ENCODE measurements at regions not wholly inside any gene's neighbourhood (a gene's known extent, or its start where the extent isn't known, plus 50 kb on each side); places are given as distances from the start of the nearest gene placed in this dataset.
"Not testable (repeated sequence)": the region's sequence is repeated elsewhere in the genome, so short reads cannot be mapped to it uniquely, and the experiment has no call there.

- H2AFZ ChIP-seq, result no peak overlapping the region
- no peaks in the 10 kb centered on the region for H3K36me3 ChIP-seq (ENCODE audit: control insufficient read depth, insufficient read depth, low read length)
- no peaks in the 10 kb centered on the region for H3K27me3 ChIP-seq (ENCODE audit: control insufficient read depth, insufficient read depth, low read length)
- no peak overlapping the region for H3K27ac ChIP-seq
- H3K79me2 ChIP-seq, result no peaks in the 10 kb centered on the region
- H3K4me3 ChIP-seq (ENCODE audit: low read depth, low read length), result no peak overlapping the region
- no peaks in the 10 kb centered on the region for H3K9me3 ChIP-seq (ENCODE audit: control insufficient read depth, low read length)
- no peaks in the 10 kb centered on the region for H3K4me1 ChIP-seq
- H3K9ac ChIP-seq, result no peak overlapping the region
- no peak overlapping the region for H3K4me2 ChIP-seq (ENCODE audit: low read length)
- no peak for TF ChIP-seq CTCF (IDR thresholded peaks at IDR 0.05)
Observed at GRCh38 chr13:111590796-111591195, 270.4 kb downstream of the TEX29 start.

DNA sequence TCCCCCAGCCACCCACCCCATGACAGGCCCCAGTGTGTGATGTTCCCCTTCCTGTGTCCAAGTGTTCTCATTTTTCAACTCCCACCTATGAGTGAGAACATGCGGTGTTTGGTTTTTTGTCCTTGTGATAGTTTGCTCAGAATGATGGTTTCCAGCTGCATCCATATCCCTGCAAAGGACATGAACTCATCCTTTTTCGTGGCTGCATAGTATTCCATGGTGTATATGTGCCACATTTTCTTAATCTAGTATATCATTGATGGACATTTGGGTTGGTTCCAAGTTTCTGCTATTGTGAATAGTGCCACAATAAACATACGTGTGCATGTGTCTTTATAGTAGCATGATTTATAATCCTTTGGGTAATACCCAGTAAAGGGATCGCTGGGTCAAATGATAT lies 273.0 kb downstream of the TEX29 start:
- not testable (repeated sequence) for H3K4me1 ChIP-seq; H3K9ac ChIP-seq; H3K9me3 ChIP-seq (ENCODE audit: control insufficient read depth, low read length); H3K79me2 ChIP-seq; H3K4me3 ChIP-seq (ENCODE audit: low read depth, low read length); H3K27me3 ChIP-seq (ENCODE audit: control insufficient read depth, insufficient read depth, low read length); H2AFZ ChIP-seq; H3K4me2 ChIP-seq (ENCODE audit: low read length); H3K27ac ChIP-seq; H3K36me3 ChIP-seq (ENCODE audit: control insufficient read depth, insufficient read depth, low read length)

DNA sequence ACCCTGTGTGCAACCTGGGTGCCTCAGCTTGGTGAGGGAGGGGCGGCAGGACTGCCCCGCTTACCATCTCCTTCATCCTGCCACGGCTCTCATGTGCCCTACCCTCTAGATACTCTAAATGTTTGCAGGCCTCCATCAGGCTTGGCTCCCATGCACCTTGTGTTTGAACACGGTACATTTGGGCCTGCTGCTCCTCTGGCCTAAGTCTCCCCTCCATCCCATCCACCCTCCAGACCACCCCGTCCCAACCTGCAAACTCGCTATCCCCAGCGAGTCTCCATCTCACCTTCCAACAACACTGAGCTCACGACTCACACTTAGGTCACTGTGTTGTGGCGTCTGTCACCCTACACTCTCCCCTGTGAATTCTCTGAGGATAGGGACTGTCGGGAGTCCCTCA lies 274.2 kb downstream of the TEX29 start:
- H2AFZ ChIP-seq, result no peak overlapping the region
- H3K27me3 ChIP-seq (ENCODE audit: control insufficient read depth, insufficient read depth, low read length), result no peaks in the 10 kb centered on the region
- TF ChIP-seq CTCF (IDR thresholded peaks at IDR 0.05), result no peak
- no peak overlapping the region for H3K4me2 ChIP-seq (ENCODE audit: low read length)
- H3K27ac ChIP-seq, result no peak overlapping the region
- no peaks in the 10 kb centered on the region for H3K79me2 ChIP-seq
- H3K9me3 ChIP-seq (ENCODE audit: control insufficient read depth, low read length), result no peaks in the 10 kb centered on the region
- H3K36me3 ChIP-seq (ENCODE audit: control insufficient read depth, insufficient read depth, low read length), result no peaks in the 10 kb centered on the region
- no peak overlapping the region for H3K9ac ChIP-seq
- H3K4me1 ChIP-seq, result no peaks in the 10 kb centered on the region
- no peak overlapping the region for H3K4me3 ChIP-seq (ENCODE audit: low read depth, low read length)

DNA sequence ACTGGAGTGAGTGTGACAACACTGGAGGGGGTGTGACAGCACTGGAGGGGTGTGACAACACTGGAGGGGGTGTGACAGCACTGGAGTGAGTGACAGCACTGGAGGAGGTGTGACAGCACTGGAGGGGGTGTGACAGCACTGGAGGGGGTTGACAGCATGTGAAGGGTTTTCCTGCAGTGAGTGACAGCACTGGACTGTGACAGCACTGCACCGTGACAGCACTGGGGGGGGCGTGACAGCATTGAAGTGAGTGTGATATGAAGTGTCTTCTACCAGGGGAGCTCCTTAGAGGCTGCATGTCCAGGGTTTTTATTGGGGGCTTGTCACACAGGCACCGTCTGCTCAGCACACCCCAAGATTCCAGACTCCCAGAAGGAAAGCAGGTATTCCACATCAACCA lies 274.8 kb downstream of the TEX29 start:
- Histone ChIP-seq H3K27ac (no peak overlapping the region), H3K79me2 (no peaks in the 10 kb centered on the region), H3K4me1 (no peaks in the 10 kb centered on the region), H3K9me3 (ENCODE audit: control insufficient read depth, low read length) (no peaks in the 10 kb centered on the region), H3K27me3 (ENCODE audit: control insufficient read depth, insufficient read depth, low read length) (no peaks in the 10 kb centered on the region), H3K4me3 (ENCODE audit: low read depth, low read length) (no peak overlapping the region), H3K36me3 (ENCODE audit: control insufficient read depth, insufficient read depth, low read length) (no peaks in the 10 kb centered on the region), H2AFZ (no peak overlapping the region), H3K4me2 (ENCODE audit: low read length) (no peak overlapping the region), H3K9ac (no peak overlapping the region)
- TF ChIP-seq CTCF (IDR thresholded peaks at IDR 0.05), result no peak

GRCh38 chr13:111595791-111596190 lies 275.3 kb downstream of the TEX29 start:
- Histone ChIP-seq H3K79me2 (no peaks in the 10 kb centered on the region), H3K27ac (no peak overlapping the region), H3K4me3 (ENCODE audit: low read depth, low read length) (no peak overlapping the region), H3K9me3 (ENCODE audit: control insufficient read depth, low read length) (no peaks in the 10 kb centered on the region), H2AFZ (no peak overlapping the region), H3K36me3 (ENCODE audit: control insufficient read depth, insufficient read depth, low read length) (no peaks in the 10 kb centered on the region), H3K4me2 (ENCODE audit: low read length) (no peak overlapping the region), H3K27me3 (ENCODE audit: control insufficient read depth, insufficient read depth, low read length) (no peaks in the 10 kb centered on the region), H3K4me1 (no peaks in the 10 kb centered on the region), H3K9ac (no peak overlapping the region)
- no peak for TF ChIP-seq CTCF (IDR thresholded peaks at IDR 0.05)
